HL-60 (cell line): ENCODE measurements at regions not wholly inside any gene's neighbourhood (a gene's known extent, or its start where the extent isn't known, plus 50 kb on each side); places are given as distances from the start of the nearest gene placed in this dataset.

Experiments used
- CTCF ChIP-seq: IDR thresholded peaks from one replicate; pipeline ENCODE4 v1.5.1; 2011; ENCODE audit warnings: low read length, control low read depth, inconsistent platforms; ENCODE audit not compliant: insufficient read depth
- GABPA ChIP-seq: IDR thresholded peaks from 2 replicates; pipeline ENCODE4 v1.6.1; 2012; ENCODE audit warnings: low read depth
- POLR2AphosphoS5 ChIP-seq: IDR thresholded peaks from 2 replicates; pipeline ENCODE4 v1.6.1; 2012; ENCODE audit warnings: low read depth
- REST ChIP-seq: IDR thresholded peaks from 2 replicates; pipeline ENCODE4 v1.6.1; 2012; ENCODE audit warnings: low read depth; ENCODE audit not compliant: insufficient replicate concordance

DNA sequence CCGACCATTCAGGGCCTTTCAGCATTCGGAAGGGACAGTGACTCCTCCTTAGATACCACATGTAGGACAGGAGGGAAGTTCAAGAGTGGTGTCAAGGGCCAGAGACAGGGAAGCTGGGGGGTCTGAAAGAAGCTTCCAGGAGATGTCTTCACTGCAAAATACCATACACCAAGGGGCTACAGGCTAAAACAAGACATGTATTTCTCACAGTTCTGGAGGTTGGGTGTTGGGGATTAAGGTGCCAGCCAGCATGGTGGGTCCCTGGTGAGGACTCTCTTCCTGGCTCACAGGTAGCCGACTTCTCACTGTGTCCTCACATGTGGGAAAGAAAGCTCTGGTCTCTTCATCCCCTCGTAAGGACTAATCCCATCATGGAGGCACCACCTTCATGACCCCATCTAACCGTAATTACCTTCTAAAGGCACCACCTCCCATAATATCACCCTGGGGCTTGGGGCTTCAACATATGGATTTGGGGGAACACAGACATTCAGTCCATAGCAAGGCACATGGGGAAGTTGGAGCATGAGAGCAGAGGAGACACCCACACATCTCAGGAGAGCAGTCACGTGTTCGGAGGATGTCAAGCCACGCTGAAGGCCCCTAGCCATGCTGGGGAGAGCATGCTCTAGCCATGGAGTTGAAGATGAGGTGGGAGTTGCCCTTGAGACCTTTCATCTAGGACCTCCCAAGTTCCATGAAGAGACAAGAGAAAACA is 73.9 kb upstream of the GDF10 start:
- TF ChIP-seq CTCF = no peak
- no peak for TF ChIP-seq REST
- TF ChIP-seq GABPA = no peak
- no peak for TF ChIP-seq POLR2AphosphoS5
